ENCODE measurements at regions not wholly inside any gene's neighbourhood (a gene's known extent, or its start where the extent isn't known, plus 50 kb on each side); places are given as distances from the start of the nearest gene placed in this dataset.

GRCh38 chr4:101730291-101731117, 60.0 kb upstream of the BANK1 start:
- peak; percentile 89 for ATAC-seq (ENCODE audit: insufficient read depth, low FRiP score)
- 44 to 57% methylated on average over 4 of the region's 4 CpGs for WGBS, 2 donors

DNA sequence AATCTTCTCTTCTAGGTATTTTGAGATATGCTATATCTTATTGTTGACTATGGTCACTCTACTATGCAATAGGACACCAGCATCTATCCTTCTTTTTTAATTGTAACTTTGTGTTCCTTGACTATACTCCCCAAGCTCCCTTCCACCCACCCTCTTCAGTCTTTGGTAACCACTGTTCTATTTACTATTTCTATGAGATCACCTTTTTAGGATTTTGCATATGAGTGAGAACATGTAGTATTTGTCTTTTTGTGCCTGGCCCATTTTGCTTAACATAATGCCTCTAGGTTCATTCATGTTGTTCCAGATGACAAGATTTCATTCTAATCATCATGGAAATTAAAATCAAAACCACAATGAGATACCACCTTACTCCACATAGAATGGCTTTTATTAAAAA, 63.3 kb upstream of the BANK1 start:
- no peaks in the 10 kb centered on the region for H3K4me1 ChIP-seq (ENCODE audit: control insufficient read depth in 5 of 5, insufficient read depth in 5 of 5, low read length in 5 of 5)
- no peak overlapping the region for H3K27ac ChIP-seq (ENCODE audit: low read depth in 1 of 2, low read length in 1 of 2)
- H3K36me3 ChIP-seq (ENCODE audit: control insufficient read depth in 4 of 4, insufficient read depth in 4 of 4, low read length in 4 of 4) = no peaks in the 10 kb centered on the region
- H3K27me3 ChIP-seq (ENCODE audit: control insufficient read depth in 3 of 3, insufficient read depth in 3 of 3, low read length in 2 of 3) = no peaks in the 10 kb centered on the region
- ATAC-seq (ENCODE audit: insufficient read depth, low FRiP score) (no peak), DNase-seq (no peak)
- TF ChIP-seq, protein P1, sequence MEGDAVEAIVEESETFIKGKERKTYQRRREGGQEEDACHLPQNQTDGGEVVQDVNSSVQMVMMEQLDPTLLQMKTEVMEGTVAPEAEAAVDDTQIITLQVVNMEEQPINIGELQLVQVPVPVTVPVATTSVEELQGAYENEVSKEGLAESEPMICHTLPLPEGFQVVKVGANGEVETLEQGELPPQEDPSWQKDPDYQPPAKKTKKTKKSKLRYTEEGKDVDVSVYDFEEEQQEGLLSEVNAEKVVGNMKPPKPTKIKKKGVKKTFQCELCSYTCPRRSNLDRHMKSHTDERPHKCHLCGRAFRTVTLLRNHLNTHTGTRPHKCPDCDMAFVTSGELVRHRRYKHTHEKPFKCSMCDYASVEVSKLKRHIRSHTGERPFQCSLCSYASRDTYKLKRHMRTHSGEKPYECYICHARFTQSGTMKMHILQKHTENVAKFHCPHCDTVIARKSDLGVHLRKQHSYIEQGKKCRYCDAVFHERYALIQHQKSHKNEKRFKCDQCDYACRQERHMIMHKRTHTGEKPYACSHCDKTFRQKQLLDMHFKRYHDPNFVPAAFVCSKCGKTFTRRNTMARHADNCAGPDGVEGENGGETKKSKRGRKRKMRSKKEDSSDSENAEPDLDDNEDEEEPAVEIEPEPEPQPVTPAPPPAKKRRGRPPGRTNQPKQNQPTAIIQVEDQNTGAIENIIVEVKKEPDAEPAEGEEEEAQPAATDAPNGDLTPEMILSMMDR (IDR thresholded peaks at IDR 0.05; ENCODE audit: control extremely low read depth, extremely low read depth) = no peak
- H3K4me3 ChIP-seq = no peak overlapping the region
- H3K9ac ChIP-seq (ENCODE audit: insufficient read depth in 1 of 2, low read length in 2 of 2) = no peak overlapping the region
- no peaks in the 10 kb centered on the region for H3K9me3 ChIP-seq (ENCODE audit: control insufficient read depth in 4 of 4, insufficient read depth in 3 of 4, low read length in 3 of 4)

More at GRCh38 chr4:101730291-101731117, 60.0 kb upstream of the BANK1 start:
- Histone ChIP-seq H3K9me3 (ENCODE audit: control insufficient read depth in 4 of 4, insufficient read depth in 3 of 4, low read length in 3 of 4) (no peaks in the 10 kb centered on the region), H3K9ac (ENCODE audit: insufficient read depth in 1 of 2, low read length in 2 of 2) (no peak overlapping the region), H3K36me3 (ENCODE audit: control insufficient read depth in 4 of 4, insufficient read depth in 4 of 4, low read length in 4 of 4) (no peaks in the 10 kb centered on the region), H3K27ac (ENCODE audit: low read depth in 1 of 2, low read length in 1 of 2) (no peak overlapping the region), H3K4me1 (ENCODE audit: control insufficient read depth in 5 of 5, insufficient read depth in 5 of 5, low read length in 5 of 5) (no peaks in the 10 kb centered on the region), H3K27me3 (ENCODE audit: control insufficient read depth in 3 of 3, insufficient read depth in 3 of 3, low read length in 2 of 3) (no peaks in the 10 kb centered on the region), H3K4me3 (no peak overlapping the region)
- TF ChIP-seq, protein P1 (IDR thresholded peaks at IDR 0.05; ENCODE audit: control extremely low read depth, extremely low read depth) = peak; percentile 34
- DNase-seq = peak; percentile 41 to 56 (median 51)

DNA sequence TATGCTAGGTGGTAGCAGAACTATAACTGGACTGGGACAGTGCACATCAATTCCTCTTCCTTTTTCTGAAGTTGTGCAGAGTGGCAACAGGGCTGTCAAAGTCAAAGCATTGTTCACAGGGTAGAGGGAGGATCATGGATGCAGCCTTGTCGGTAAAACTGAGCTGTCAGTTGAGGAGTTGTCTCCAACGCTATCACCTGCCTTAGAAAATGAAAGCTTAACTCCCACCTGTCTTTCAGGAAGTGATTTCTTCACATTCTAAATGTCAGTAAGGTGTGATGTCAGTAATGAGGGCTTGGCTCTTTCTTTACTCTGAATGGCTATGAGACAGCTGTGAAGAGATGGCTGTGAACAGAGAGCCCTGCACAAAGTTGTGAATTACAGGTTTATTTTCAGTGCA, 66.4 kb upstream of the BANK1 start:
- TF ChIP-seq, protein P1 (IDR thresholded peaks at IDR 0.05; ENCODE audit: control extremely low read depth, extremely low read depth) = no peak
- H3K9me3 ChIP-seq (ENCODE audit: control insufficient read depth in 4 of 4, insufficient read depth in 3 of 4, low read length in 3 of 4) = no peaks in the 10 kb centered on the region
- H3K4me1 ChIP-seq (ENCODE audit: control insufficient read depth in 5 of 5, insufficient read depth in 5 of 5, low read length in 5 of 5) = no peaks in the 10 kb centered on the region
- H3K27ac ChIP-seq (ENCODE audit: low read depth in 1 of 2, low read length in 1 of 2) = no peak overlapping the region
- no peaks in the 10 kb centered on the region for H3K27me3 ChIP-seq (ENCODE audit: control insufficient read depth in 3 of 3, insufficient read depth in 3 of 3, low read length in 2 of 3)
- WGBS, 2 donors = 76 to 90% methylated on average over 2 of the region's 2 CpGs
- H3K36me3 ChIP-seq (ENCODE audit: control insufficient read depth in 4 of 4, insufficient read depth in 4 of 4, low read length in 4 of 4) = no peaks in the 10 kb centered on the region
- no peak overlapping the region for H3K9ac ChIP-seq (ENCODE audit: insufficient read depth in 1 of 2, low read length in 2 of 2)
- no peak for ATAC-seq (ENCODE audit: insufficient read depth, low FRiP score)
- no peak for DNase-seq
- no peak overlapping the region for H3K4me3 ChIP-seq

Measured in lung (tissue), 11 donors.